GM21717 (cell line): ENCODE measurements at regions not wholly inside any gene's neighbourhood (a gene's known extent, or its start where the extent isn't known, plus 50 kb on each side); places are given as distances from the start of the nearest gene placed in this dataset.

Source experiments
- ATAC-seq: cut with Tn5 transposase; IDR thresholded peaks from one replicate; pipeline ENCODE4 v1.9.1; 2021; ENCODE audit warnings: mild to moderate bottlenecking, moderate library complexity; ENCODE audit not compliant: unreplicated experiment

GRCh38 chr10:78969719-78970118, 99.0 kb upstream of the ZMIZ1 start:
- ATAC-seq: no peak

- ATAC-seq: no peak
These were observed 98.5 kb upstream of the ZMIZ1 start for GRCh38 chr10:78970261-78970660.

DNA sequence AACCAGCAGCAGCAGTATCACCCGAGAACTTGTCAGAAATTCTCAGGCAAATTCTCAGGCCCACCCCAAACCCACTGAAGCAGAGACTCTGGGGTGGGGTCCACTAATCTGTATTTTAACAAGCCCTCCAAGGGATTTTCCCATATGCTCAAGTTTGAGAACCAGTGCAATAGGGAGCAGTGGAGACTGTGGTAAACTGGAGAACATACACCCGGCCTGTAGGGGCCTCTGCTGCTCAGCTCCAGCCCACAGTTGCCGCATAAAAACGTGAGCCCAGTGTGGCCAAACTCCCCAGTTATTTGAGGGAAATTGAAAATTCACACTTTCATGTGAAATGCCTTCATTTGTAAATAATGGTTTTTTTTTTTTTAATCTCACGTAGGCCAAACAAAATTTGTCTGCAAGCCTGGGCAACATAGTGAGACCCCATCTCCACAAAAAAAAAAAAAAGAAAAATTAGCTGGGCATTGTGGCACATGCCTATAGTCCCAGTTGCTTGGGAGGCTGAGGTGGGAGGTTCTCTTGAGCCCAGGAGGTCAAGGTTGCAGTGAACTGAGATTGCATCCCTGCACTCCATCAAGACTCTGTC, 97.6 kb upstream of the ZMIZ1 start:
- ATAC-seq: no peak

- ATAC-seq: no peak
These were observed 96.4 kb upstream of the ZMIZ1 start for GRCh38 chr10:78972160-78972946.

- ATAC-seq: peak; percentile 77
These were observed 95.5 kb upstream of the ZMIZ1 start for GRCh38 chr10:78972947-78973900.

DNA sequence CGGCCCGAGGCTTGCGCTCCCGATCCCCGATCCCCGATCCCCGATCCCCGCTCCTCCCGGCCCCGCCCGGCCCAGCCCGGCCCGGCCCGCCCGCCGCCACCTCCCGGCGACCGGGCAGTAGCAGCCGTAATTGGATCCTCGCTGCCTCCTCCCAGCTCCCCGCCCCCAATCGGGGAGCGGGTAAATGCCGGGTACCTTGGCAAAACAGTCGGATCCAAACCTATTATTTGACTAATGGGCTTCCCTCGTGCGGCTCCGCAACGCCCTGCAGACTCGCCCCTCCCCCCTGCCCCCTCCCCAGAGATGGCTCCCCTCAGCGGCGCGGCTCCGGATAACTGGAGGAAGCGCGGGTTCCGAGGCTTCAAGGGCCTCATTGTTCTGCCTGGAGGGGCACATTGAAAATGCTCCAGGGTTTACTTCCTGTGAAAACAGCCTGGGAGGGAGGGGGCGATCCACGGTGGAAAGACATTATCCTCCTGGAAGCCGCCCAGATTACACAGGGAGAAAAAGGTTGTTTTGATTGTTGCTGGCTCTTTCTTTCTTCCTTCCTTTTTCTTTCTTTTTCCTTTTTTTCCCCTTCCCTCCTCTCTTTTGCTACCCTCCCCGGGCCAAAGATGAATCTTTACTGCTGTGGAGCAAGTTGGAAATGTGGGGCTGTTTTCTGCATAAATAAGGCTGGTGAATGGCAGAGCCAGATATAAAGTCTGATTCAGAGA, 94.7 kb upstream of the ZMIZ1 start:
- ATAC-seq: peak; percentile 32

GRCh38 chr10:78974617-78975317, 94.0 kb upstream of the ZMIZ1 start:
- ATAC-seq: no peak

DNA sequence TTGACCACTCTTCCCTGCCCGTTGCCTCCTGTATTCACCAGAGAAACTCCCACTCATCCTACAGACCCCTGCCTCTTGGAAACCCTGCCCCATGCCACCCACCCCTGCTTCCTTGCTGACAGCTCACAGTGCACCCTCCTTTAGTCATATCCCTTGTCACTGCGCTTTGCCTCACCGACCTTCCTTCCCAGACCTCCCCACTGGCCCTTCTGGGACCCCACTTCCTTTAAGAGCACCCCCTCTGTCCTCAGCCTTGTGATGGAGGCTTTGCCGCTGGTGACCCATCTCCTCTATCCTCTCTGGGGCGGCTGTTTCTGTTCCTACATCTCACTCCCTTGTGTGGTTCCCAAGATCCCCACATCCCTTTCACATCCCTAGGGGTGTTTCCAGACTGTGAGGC, 92.8 kb upstream of the ZMIZ1 start:
- no peak for ATAC-seq

DNA sequence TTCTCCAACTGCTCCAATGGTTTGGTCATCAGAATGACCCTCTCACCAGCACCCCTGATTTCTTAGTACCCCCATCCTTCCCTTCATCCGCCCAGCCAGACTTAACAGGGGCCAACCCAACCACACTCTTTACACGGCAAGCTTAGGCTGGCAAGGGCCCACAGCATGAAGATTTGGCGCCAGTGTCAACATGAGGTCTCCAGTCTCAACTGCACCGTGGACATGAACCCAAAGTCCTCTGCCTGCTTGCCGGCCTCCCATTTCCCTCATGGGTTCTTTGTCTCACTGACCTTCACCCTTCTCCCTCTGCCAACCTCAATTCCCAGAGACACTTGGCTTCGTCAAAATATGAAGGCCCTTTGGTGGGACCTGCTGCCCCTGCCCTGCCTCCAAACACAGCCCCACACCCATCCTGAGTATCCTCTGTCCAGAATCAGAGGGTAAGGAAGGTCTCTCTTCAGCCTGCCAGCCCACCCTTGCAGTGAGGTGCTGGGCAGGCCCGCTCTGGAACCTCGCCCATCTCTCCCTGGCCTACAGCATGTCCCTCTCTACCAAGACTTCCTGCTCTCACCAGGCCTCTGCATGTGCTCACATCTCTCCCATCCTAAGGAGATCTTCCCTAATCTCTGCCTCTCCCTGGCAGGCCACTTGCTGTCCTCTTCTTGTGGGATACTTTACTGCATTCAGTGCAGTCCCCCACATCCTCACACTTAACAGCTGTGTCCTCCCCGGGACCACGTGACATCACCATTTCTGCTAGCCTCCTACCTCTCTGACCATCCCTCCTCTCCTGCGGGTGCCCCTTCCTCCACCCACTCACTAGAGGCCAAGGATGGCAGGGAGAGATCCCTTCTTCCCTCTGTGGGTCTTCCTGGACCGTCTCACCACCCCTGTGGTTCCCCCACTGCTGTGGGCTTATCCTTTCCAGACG, 91.7 kb upstream of the ZMIZ1 start:
- no peak for ATAC-seq

- ATAC-seq: no peak
These were observed 88.8 kb upstream of the ZMIZ1 start for GRCh38 chr10:78979938-78980337.

- no peak for ATAC-seq
These were observed 88.4 kb upstream of the ZMIZ1 start for GRCh38 chr10:78980354-78980753.

DNA sequence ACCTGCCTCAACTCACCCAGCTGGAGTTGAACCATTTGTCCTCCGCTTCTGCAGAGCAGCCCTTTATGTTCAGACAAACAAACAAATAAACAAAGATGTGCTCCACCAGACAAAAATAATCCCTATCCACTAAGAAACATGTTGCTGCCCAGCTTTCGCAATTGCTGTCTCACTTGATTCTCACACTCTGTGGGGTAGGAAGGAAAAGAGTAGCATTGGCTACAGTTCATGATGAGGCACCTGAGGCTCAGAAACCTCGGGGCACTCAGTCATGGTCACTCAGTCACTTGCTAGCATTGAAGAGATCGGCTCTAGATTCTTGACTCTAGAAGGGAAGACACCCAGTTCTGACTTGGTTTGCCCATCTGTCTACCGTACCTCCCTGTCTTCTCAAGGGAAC, 88.0 kb upstream of the ZMIZ1 start:
- ATAC-seq: no peak

DNA sequence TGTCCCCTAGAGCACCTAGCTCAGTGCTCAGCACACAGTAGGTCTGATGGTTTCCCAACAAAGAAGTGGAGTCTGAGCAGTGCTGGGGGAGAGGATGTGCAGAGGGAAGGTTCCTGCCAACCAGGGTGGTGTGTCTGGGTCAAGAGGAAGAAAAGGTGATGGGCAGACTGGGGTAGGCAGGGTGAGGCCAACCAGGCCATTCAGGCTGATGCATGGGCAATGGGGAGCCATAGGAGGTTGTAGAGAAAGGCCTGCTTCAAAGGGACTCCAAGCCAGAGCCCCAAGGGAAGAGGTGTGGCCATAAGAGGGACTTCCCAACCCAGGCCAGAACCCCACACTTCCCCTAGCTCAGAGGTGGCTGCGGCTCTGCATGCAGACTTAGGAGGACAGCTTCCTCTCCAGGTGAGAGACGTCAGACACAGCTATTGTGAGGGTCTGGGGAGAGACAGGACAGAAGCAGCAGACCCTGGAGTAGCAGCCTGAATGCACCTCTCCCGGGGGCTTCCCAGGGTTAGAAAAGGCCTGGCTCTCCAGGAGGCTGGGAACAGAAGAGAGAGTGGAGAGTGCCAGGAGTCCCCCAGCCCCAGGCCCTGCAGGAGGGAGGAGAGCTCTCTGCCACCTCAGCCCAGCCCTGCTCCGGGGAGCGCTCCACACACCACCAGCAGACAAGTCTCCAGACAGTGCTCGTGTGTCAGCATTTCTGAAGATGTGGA, 87.4 kb upstream of the ZMIZ1 start:
- no peak for ATAC-seq

DNA sequence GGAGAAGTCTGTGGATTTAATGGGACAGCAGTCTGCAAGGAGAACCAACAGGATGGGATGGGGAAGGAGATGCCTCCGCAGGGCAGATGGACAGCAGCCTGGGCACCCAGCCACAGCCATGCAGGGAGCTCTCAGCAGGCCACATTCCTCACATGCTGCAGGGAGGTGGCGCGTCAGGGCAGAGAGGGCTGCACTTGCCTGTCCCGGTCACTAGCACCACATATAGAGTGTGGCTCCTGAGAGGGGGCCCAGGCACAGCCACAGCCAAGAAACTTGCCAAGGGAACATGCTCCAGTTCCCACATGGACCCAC, 86.8 kb upstream of the ZMIZ1 start:
- no peak for ATAC-seq

DNA sequence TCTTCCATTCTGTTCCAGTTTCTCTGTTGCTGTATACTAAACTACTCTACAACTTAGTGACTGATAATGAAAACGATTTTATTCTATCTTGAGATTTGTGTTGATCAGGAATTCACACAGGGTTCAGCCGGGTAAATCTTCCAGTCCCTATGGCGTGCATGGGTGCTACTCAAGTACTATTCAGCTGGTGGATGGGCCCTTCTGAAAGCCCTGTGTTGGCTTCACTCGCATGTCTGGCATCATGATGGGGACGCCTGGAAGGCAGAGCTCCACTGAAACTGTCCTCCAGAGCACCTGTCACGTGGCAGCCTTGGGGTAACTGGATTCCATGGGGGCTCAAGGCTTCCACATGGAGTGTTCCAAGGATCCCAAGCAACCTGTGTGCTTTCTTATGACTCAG, 86.0 kb upstream of the ZMIZ1 start:
- no peak for ATAC-seq

GRCh38 chr10:78983608-78984007, 85.2 kb upstream of the ZMIZ1 start:
- no peak for ATAC-seq

- no peak for ATAC-seq
These were observed 82.6 kb upstream of the ZMIZ1 start for GRCh38 chr10:78985973-78986818.

DNA sequence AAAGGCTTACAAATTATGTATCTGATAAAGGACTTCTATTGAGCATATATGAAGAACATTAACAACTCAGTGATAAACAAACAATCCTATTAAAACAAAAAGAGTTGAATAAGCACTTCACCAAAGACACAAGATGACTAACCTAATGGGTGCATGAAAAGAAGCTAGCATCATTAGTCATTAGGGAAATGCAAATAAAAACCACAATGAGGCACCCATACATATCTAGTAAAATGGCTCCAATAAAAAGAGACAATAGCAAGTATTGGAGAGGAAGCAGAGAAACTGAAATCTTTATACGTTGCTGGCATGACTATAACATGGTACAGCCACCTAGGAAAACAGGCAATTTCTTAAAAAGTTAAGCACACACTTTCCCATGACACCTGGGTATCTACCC, 77.6 kb upstream of the ZMIZ1 start:
- no peak for ATAC-seq
